ENCODE measurements at regions not wholly inside any gene's neighbourhood (a gene's known extent, or its start where the extent isn't known, plus 50 kb on each side); places are given as distances from the start of the nearest gene placed in this dataset.

- no peaks in the 10 kb centered on the region for H3K27me3 ChIP-seq
- ATAC-seq, result no peak
- no peak for DNase-seq
- H3K9me3 ChIP-seq, result no peaks in the 10 kb centered on the region
- TF ChIP-seq POLR2A (IDR thresholded peaks at IDR 0.05), result no peak
- TF ChIP-seq, protein P1, sequence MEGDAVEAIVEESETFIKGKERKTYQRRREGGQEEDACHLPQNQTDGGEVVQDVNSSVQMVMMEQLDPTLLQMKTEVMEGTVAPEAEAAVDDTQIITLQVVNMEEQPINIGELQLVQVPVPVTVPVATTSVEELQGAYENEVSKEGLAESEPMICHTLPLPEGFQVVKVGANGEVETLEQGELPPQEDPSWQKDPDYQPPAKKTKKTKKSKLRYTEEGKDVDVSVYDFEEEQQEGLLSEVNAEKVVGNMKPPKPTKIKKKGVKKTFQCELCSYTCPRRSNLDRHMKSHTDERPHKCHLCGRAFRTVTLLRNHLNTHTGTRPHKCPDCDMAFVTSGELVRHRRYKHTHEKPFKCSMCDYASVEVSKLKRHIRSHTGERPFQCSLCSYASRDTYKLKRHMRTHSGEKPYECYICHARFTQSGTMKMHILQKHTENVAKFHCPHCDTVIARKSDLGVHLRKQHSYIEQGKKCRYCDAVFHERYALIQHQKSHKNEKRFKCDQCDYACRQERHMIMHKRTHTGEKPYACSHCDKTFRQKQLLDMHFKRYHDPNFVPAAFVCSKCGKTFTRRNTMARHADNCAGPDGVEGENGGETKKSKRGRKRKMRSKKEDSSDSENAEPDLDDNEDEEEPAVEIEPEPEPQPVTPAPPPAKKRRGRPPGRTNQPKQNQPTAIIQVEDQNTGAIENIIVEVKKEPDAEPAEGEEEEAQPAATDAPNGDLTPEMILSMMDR (IDR thresholded peaks at IDR 0.05), result no peak
- no peak overlapping the region for H3K27ac ChIP-seq
- H3K4me3 ChIP-seq, result no peak overlapping the region
- 58 to 59% methylated on average over 5 of the region's 5 CpGs for WGBS, 2 donors
- H3K4me1 ChIP-seq, result peaks cover 10% of the 10 kb centered on the region
- intact Hi-C loops (cut with DNase I), result no loop called here
- H3K36me3 ChIP-seq (replicated peaks in 1 of 2; ENCODE audit: insufficient read depth in 1 of 2, low read depth in 2 of 2), result no peaks in the 10 kb centered on the region
Observed at GRCh38 chr17:12403881-12404398, 261.8 kb upstream of the MYOCD start.

DNA sequence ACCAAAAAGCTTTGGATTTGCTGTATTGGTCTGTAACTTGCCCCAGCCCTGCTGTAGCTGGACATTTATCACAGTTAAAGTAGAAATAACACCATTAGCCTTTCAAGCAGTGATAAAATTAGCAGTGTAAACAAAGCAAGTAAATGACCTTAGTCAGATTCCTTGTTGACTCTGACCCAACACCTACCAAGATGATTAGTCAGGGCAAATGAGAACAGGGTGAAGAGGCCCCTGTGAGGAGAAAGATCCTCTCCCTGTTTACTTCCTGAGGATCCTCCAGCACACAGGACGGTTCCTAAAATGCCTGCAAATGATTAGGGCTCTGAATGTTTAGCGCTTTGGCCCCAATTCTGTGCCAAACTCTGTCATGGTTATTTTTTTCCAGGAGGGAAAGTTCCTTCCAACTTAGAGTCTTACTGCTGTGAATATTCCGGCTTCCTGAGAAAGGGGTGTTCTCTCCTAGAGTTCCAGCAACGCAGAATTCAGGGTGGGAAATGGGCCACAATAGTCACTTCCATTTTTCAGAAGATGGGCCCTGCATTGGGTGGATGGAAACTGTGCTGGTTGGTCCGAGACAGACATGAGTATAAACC is 259.0 kb upstream of the MYOCD start:
- ATAC-seq (no peak), DNase-seq (no peak)
- WGBS, 2 donors, result 42 to 44% methylated on average over 5 of the region's 5 CpGs

DNA sequence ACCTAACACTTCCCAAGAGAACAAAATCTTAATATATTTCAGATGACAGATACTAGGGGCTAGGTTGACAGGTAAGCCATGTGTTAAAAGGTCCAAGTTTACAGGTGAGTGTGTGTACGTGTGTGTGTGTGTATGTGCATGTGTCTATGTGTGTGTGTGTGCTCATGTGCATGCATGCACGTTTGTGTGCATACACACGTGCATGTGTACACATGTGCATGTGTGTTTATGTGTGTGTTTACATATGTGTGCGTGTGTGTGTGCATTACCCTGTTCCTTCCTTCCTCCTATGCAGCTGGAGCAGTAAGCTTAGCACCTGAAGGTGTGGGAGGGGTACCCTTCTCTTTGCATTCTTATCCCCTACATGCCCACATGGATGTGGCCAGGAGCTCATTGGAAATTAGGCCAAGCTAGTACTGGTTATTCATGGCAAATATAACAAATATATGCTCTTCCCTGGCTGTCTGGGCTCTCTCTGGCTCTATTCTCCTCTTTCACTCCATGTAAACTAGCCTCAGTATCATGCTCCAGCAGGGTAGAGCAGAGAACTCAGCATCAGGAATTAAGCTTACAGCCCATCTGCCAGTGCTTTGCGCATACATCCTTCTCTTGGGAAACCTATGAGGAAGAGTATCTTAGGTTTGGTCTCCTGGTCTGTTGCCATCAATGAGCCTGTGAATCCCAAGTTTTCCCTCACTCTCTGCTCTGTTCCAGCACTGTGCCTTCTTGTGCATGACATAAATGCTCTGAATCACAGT is 258.0 kb upstream of the MYOCD start:
- peaks cover 10% of the 10 kb centered on the region for H3K4me1 ChIP-seq
- DNase-seq (no peak), ATAC-seq (no peak)
- no peak overlapping the region for H3K4me3 ChIP-seq
- intact Hi-C loops (cut with DNase I), result no loop called here
- H3K27me3 ChIP-seq, result no peaks in the 10 kb centered on the region
- no peaks in the 10 kb centered on the region for H3K36me3 ChIP-seq (replicated peaks in 1 of 2; ENCODE audit: insufficient read depth in 1 of 2, low read depth in 2 of 2)
- WGBS, 2 donors, result 81 to 84% methylated on average over 5 of the region's 5 CpGs
- TF ChIP-seq, protein P1 (IDR thresholded peaks at IDR 0.05), result no peak
- TF ChIP-seq POLR2A (IDR thresholded peaks at IDR 0.05), result no peak
- no peak overlapping the region for H3K27ac ChIP-seq
- H3K9me3 ChIP-seq, result no peaks in the 10 kb centered on the region

More for the DNA sequence above, 259.0 kb upstream of the MYOCD start:
- no peak overlapping the region for H3K27ac ChIP-seq
- TF ChIP-seq, protein P1 (IDR thresholded peaks at IDR 0.05), result no peak
- TF ChIP-seq POLR2A (IDR thresholded peaks at IDR 0.05), result no peak
- H3K4me3 ChIP-seq, result no peak overlapping the region
- intact Hi-C loops (cut with DNase I), result no loop called here
- no peaks in the 10 kb centered on the region for H3K9me3 ChIP-seq
- no peaks in the 10 kb centered on the region for H3K36me3 ChIP-seq (replicated peaks in 1 of 2; ENCODE audit: insufficient read depth in 1 of 2, low read depth in 2 of 2)
- peaks cover 10% of the 10 kb centered on the region for H3K4me1 ChIP-seq
- no peaks in the 10 kb centered on the region for H3K27me3 ChIP-seq

DNA sequence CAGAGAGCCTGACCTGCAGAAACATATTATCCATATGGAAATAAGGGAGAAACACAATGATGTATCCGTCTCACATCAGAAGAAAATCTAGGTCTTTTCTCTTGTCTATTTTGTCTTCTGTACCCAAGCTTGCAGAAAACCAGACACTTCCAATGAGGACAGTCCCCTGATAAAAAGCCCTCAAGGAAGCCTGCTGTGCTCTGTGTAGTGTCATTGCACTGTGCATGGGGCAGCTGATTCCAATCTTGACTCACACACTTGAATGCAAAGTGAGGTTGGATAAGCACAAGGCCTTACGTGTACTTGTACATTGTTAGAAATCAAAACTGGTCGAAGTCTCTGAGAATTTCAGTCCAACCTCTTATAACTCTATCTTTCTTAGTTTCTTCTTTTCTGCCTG is 256.6 kb upstream of the MYOCD start:
- no peaks in the 10 kb centered on the region for H3K9me3 ChIP-seq
- H3K36me3 ChIP-seq (replicated peaks in 1 of 2; ENCODE audit: insufficient read depth in 1 of 2, low read depth in 2 of 2), result no peaks in the 10 kb centered on the region
- ATAC-seq (no peak), DNase-seq (no peak)
- no peak for TF ChIP-seq POLR2A (IDR thresholded peaks at IDR 0.05)
- TF ChIP-seq, protein P1 (IDR thresholded peaks at IDR 0.05), result no peak
- intact Hi-C loops (cut with DNase I), result no loop called here
- H3K4me1 ChIP-seq, result peaks cover 10% of the 10 kb centered on the region
- no peak overlapping the region for H3K4me3 ChIP-seq
- WGBS, 2 donors, result 85 to 93% methylated on average over 3 of the region's 3 CpGs
- no peaks in the 10 kb centered on the region for H3K27me3 ChIP-seq
- no peak overlapping the region for H3K27ac ChIP-seq

Measured in body of pancreas (tissue), 4 donors.